Esophagus muscularis mucosa (tissue), 4 donors: ENCODE measurements at regions not wholly inside any gene's neighbourhood (a gene's known extent, or its start where the extent isn't known, plus 50 kb on each side); places are given as distances from the start of the nearest gene placed in this dataset.

Source experiments
- DNase-seq: peaks from one replicate; pipeline ENCODE4 v3.0.0-alpha.2; 2017; ENCODE audit errors: extremely low spot score
- H3K27ac ChIP-seq, 4 donors: fragments of 200-600 bp; sonication (generic); replicated peaks in 1 of 4; 1 replicate in 3 of 4; 2 replicates in 1 of 4; pipeline ENCODE4 v1.5.1; 2016 to 2019; ENCODE audit warnings: mild to moderate bottlenecking in 1 of 4
- H3K27me3 ChIP-seq, 4 donors: fragments of 200-600 bp; sonication (generic); one replicate each; pipeline versions ENCODE4 v1.5.1 to v1.6.0; 2016 to 2019
- H3K36me3 ChIP-seq, 4 donors: fragments of 200-600 bp; sonication (generic); one replicate each; pipeline ENCODE4 v1.5.1; 2016 to 2019
- H3K4me1 ChIP-seq, 4 donors: fragments of 200-600 bp; sonication (generic); one replicate each; pipeline ENCODE4 v1.5.1; 2016 to 2019
- H3K4me3 ChIP-seq, 4 donors: fragments of 200-600 bp; sonication (generic); 1 replicate in 2 of 4; 2 replicates in 2 of 4; pipeline ENCODE4 v1.5.1; 2016 to 2019; ENCODE audit warnings: mild to moderate bottlenecking in 4 of 4, moderate library complexity in 1 of 4
- H3K9me3 ChIP-seq, 4 donors: fragments of 200-600 bp; sonication (generic); 1 replicate in 3 of 4; 2 replicates in 1 of 4; pipeline ENCODE4 v1.5.1; 2016 to 2019
- EP300 ChIP-seq: sonication (generic); formaldehyde crosslinking; IDR thresholded peaks from one replicate; pipeline ENCODE4 v1.6.1; 2017; ENCODE audit warnings: antibody characterized with exemption
- POLR2A ChIP-seq: fragments of 450-650 bp; IDR thresholded peaks from one replicate; pipeline ENCODE4 v1.6.1; 2017; ENCODE audit warnings: antibody characterized with exemption, moderate library complexity, mild to moderate bottlenecking, low read depth
- POLR2AphosphoS5 ChIP-seq, 2 donors: sonication (generic); formaldehyde crosslinking; IDR thresholded peaks; one replicate each; pipeline ENCODE4 v1.6.1; 2017; ENCODE audit warnings: antibody characterized with exemption in 2 of 2
- WGBS: methylation state at CpG from one replicate; pipeline ENCODE4 v1.1.5; 2018; 5-methylcytosine and 5-hydroxymethylcytosine counted together
- intact Hi-C: fragments of 100-400 bp; cut with DNase I; formaldehyde crosslinking; loops from one replicate; pipeline ENCODE4 v1.15.1; 2023
- TF ChIP-seq, protein P1 (sequence below), 3 experiments: fragments of 200-600 bp in 2 of 3; fragments of 450-650 bp in 1 of 3; sonication (generic) in 2 of 3; IDR thresholded peaks; one replicate each; pipeline ENCODE4 v1.5.1; 2017 to 2019; ENCODE audit warnings: antibody characterized with exemption in 3 of 3, mild to moderate bottlenecking in 2 of 3, moderate library complexity in 1 of 3

DNA sequence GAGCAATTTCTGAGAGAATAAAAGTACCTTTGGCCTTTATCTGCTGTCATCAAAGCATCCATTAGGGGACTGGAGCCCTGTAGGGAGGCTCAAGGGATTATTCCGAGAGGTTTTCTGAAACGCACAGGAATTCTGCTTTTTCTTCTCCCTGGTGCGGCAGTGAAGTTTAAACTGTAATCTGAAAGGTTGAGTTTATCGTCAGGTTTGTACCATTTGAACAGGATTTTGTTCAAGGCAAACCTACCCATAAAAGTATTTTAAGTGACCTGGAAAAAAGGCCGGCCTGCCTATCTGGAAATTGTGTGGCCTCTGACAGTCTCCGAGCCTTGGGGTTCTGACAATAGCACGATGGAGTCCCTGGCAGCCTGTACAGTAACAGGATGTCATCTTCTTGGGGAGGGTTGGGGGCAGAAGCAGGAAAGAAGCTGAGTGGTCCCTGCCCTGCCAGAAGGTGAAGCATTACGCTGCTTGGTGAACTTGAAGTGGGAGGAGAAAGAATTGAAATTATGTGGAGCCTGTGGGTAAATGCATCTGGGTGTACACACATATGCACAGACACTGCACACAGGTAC is 272.0 kb downstream of the CYRIA start:
- no peak for DNase-seq
- intact Hi-C loops, result no loop called here
- WGBS, result 84% methylated on average over 8 of the region's 8 CpGs
- Histone ChIP-seq H3K27me3 (no peaks in the 10 kb centered on the region), H3K36me3 (no peaks in the 10 kb centered on the region), H3K4me3 (no peak overlapping the region), H3K27ac (no peak overlapping the region), H3K4me1 (peaks cover 0 to 7% (median 0%) of the 10 kb centered on the region in 4 donors), H3K9me3 (no peaks in the 10 kb centered on the region)
- TF ChIP-seq, protein P1, sequence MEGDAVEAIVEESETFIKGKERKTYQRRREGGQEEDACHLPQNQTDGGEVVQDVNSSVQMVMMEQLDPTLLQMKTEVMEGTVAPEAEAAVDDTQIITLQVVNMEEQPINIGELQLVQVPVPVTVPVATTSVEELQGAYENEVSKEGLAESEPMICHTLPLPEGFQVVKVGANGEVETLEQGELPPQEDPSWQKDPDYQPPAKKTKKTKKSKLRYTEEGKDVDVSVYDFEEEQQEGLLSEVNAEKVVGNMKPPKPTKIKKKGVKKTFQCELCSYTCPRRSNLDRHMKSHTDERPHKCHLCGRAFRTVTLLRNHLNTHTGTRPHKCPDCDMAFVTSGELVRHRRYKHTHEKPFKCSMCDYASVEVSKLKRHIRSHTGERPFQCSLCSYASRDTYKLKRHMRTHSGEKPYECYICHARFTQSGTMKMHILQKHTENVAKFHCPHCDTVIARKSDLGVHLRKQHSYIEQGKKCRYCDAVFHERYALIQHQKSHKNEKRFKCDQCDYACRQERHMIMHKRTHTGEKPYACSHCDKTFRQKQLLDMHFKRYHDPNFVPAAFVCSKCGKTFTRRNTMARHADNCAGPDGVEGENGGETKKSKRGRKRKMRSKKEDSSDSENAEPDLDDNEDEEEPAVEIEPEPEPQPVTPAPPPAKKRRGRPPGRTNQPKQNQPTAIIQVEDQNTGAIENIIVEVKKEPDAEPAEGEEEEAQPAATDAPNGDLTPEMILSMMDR (IDR thresholded peaks at IDR 0.05), result no peak
- TF ChIP-seq POLR2A (no peak), EP300 (no peak), POLR2AphosphoS5 (IDR thresholded peaks at IDR 0.05) (no peak)

DNA sequence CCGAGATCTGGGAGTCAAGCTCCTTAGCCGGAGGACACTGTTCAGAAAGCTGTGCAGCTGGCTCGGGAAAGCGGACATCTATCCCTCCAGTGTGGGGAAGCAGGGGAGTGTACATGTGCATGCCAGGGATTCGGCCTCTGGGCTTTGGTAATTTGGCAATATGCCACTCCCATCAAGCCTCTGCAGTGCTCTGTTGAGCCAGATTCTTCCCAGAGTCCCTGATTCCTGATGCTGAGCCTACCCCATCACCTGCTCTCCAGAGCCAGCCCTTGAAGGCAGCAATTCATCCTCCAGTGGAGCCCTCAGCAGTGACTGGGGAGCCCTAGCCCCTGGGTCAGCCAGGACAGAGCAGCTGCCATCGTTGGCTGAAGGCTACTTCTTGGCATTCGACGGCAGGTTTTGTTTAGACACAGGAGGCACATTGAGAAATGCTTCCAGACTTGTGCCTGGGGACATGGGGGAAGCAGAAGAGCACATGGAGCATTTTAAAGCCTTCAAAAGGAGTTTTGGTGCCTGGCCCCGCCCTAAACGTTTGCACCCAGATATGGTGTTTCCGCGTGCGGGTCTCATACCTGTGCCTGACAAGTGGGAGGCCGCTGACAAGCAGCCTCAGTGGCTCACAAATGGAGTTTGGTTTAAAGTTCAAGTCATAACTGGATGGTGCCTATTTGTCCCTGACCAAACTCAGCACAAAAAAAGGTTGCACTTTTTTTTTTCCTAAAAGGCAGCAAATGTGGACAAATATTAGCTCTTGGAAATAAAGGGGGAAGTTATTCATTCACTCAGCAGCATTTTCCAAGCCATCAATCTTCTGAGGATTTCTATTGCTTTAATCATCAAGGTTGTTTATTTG is 272.8 kb downstream of the CYRIA start:
- H3K9me3 ChIP-seq, result no peaks in the 10 kb centered on the region
- no peak overlapping the region for H3K4me3 ChIP-seq
- H3K27ac ChIP-seq, result no peak overlapping the region
- intact Hi-C loops, result no loop called here
- no peaks in the 10 kb centered on the region for H3K36me3 ChIP-seq
- peaks cover 0 to 7% (median 0%) of the 10 kb centered on the region in 4 donors for H3K4me1 ChIP-seq
- H3K27me3 ChIP-seq, result no peaks in the 10 kb centered on the region
- WGBS, result 59% methylated on average over 9 of the region's 14 CpGs
- TF ChIP-seq EP300 (no peak), POLR2AphosphoS5 (IDR thresholded peaks at IDR 0.05) (no peak), POLR2A (no peak)
- TF ChIP-seq, protein P1 (IDR thresholded peaks at IDR 0.05), result no peak
- DNase-seq, result no peak

DNA sequence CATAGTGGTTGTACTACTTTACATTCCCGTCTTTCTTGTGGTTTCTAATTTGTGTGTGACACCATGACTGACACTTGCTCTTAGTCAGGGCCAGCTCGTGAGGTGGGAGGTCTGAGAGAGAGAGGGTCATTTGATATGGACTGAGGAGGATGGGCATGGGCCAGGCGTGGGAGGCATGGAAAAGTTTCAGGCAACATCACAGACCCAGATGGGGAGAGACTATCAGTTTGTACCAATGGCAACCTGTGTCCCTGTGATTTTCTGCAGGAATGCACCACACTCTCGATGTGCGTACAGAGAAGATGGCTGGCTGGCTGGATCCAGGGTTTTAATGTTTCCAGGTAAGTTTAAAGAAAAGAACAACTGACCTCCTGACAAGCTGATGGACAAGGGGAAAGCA is 273.6 kb downstream of the CYRIA start:
- peak; percentile 89 for DNase-seq
- WGBS, result 82% methylated on average over 5 of the region's 5 CpGs
- H3K36me3 ChIP-seq, result no peaks in the 10 kb centered on the region
- no peaks in the 10 kb centered on the region for H3K9me3 ChIP-seq
- intact Hi-C loops, result no loop called here
- no peak for TF ChIP-seq POLR2AphosphoS5 (IDR thresholded peaks at IDR 0.05)
- TF ChIP-seq POLR2A, result no peak
- TF ChIP-seq EP300, result no peak
- TF ChIP-seq, protein P1 (IDR thresholded peaks at IDR 0.05), result no peak
- H3K27me3 ChIP-seq, result no peaks in the 10 kb centered on the region
- H3K4me3 ChIP-seq, result no peak overlapping the region
- peaks cover 0 to 7% (median 0%) of the 10 kb centered on the region in 4 donors for H3K4me1 ChIP-seq
- H3K27ac ChIP-seq, result no peak overlapping the region

DNA sequence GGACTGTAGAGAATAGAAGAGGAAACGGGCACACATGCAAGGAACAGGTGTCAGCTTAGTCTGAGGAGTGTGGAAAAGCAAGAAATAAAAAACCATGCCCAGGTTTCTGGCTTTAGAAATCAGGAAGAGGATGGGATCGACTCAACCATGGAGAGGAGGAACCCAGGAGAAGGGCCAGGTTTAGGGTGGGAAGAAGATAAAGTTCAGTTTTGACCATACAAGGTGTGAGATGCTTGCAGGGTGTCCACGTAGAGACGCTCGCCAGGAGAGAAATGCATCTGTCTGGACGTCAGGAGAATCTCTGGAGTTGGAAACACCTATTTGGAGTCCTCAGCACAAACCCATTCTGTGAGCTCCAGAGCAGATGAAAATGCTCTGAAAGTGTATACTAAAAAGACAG is 275.1 kb downstream of the CYRIA start:
- H3K27me3 ChIP-seq, result no peaks in the 10 kb centered on the region
- no peak overlapping the region for H3K27ac ChIP-seq
- H3K4me1 ChIP-seq, result peaks cover 0 to 18% (median 6%) of the 10 kb centered on the region in 4 donors
- 85% methylated on average over 6 of the region's 6 CpGs for WGBS
- no peaks in the 10 kb centered on the region for H3K9me3 ChIP-seq
- TF ChIP-seq, protein P1 (IDR thresholded peaks at IDR 0.05), result no peak
- no peak for TF ChIP-seq EP300
- TF ChIP-seq POLR2A, result no peak
- TF ChIP-seq POLR2AphosphoS5 (IDR thresholded peaks at IDR 0.05), result no peak
- H3K4me3 ChIP-seq, result no peak overlapping the region
- no peaks in the 10 kb centered on the region for H3K36me3 ChIP-seq
- DNase-seq, result peak; percentile 39
- intact Hi-C loops, result no loop called here
